Transverse colon (tissue), 4 donors: ENCODE measurements at regions not wholly inside any gene's neighbourhood (a gene's known extent, or its start where the extent isn't known, plus 50 kb on each side); places are given as distances from the start of the nearest gene placed in this dataset.

Experiments used
- DNase-seq: peaks from one replicate; pipeline ENCODE4 v3.0.0-alpha.2; 2019
- H3K27ac ChIP-seq, 4 donors: fragments of 200-600 bp; sonication (generic); 2 replicates each; pipeline ENCODE4 v1.5.1; 2016 to 2018; ENCODE audit warnings: inconsistent platforms in 4 of 4
- H3K27me3 ChIP-seq: fragments of 200-600 bp; sonication (generic); 2 replicates; pipeline ENCODE4 v1.5.1; 2017; ENCODE audit warnings: inconsistent platforms
- H3K36me3 ChIP-seq, 4 donors: fragments of 200-600 bp; sonication (generic); 2 replicates each; pipeline ENCODE4 v1.5.1; 2017 to 2019; ENCODE audit warnings: inconsistent platforms in 4 of 4
- H3K4me1 ChIP-seq, 4 donors: fragments of 200-600 bp; sonication (generic); 2 replicates each; pipeline ENCODE4 v1.5.1; 2017 to 2020; ENCODE audit warnings: inconsistent platforms in 4 of 4
- H3K4me3 ChIP-seq, 4 donors: fragments of 200-600 bp; sonication (generic); 1 replicate in 1 of 4; 2 replicates in 3 of 4; pipeline versions ENCODE4 v1.5.1 to v1.6.1; 2017 to 2019; ENCODE audit warnings: inconsistent platforms in 4 of 4
- H3K9me3 ChIP-seq, 2 donors: fragments of 200-600 bp; sonication (generic); 2 replicates each; pipeline ENCODE4 v1.5.1; 2017 to 2019; ENCODE audit warnings: inconsistent platforms in 2 of 2
- CTCF ChIP-seq, 5 experiments: fragments of 200-600 bp in 3 of 5; fragments of 450-650 bp in 2 of 5; sonication (generic) in 3 of 5; IDR thresholded peaks; 1 replicate in 2 of 5; 2 replicates in 3 of 5; pipeline ENCODE4 v1.5.1; 2016 to 2017; ENCODE audit warnings: antibody characterized with exemption in 5 of 5, inconsistent platforms in 3 of 5, mild to moderate bottlenecking in 2 of 5, moderate library complexity in 1 of 5
- EP300 ChIP-seq: sonication (generic); formaldehyde crosslinking; IDR thresholded peaks from one replicate; pipeline ENCODE4 v1.6.1; 2017; ENCODE audit warnings: antibody characterized with exemption, low read depth
- POLR2A ChIP-seq: fragments of 450-650 bp; IDR thresholded peaks from one replicate; pipeline ENCODE4 v1.6.1; 2016; ENCODE audit warnings: antibody characterized with exemption, mild to moderate bottlenecking, moderate library complexity
- POLR2AphosphoS5 ChIP-seq, 3 donors: sonication (generic); formaldehyde crosslinking; IDR thresholded peaks; one replicate each; pipeline ENCODE4 v1.6.1; 2016; ENCODE audit warnings: antibody characterized with exemption in 3 of 3
- WGBS, 2 donors: methylation state at CpG; one replicate each; pipeline ENCODE4 v1.1.5; 2018; ENCODE audit warnings: low coverage in 1 of 2; 5-methylcytosine and 5-hydroxymethylcytosine counted together
- in situ Hi-C, 4 donors: fragments of 200-750 bp; cut with MboI; loops; one replicate each; pipeline versions ENCODE4 v1.15.0 to v1.15.1; 2017; ENCODE audit warnings: low sequenced_read_pairs in 3 of 4, low pct_ligation_motif_present in 1 of 4, low pct_unique_long_range_greater_than_20kb in 1 of 4
- intact Hi-C: fragments of 100-400 bp; cut with DNase I; formaldehyde crosslinking; loops from one replicate; pipeline ENCODE4 v1.15.1; 2023; ENCODE audit warnings: low total_unique reads

DNA sequence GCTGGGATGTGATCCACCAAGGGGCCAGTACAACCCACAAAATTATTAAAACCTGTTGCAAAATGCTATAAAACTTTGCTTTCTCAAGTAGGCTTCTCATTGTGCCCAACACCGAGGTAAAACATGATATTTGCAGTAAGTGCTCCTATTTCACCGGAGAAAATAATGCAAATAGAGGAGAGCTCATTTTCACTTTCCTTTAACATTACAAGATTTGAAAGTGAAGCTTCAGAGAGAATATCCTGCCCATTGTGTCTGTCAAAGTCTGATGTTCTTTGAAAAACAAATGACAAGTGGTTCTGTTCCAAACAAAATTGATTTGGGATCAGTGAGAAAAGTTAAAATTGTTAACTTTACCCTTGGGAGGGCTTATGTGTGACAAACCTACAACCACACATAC, 287.1 kb downstream of the KCNN2 start:
- Histone ChIP-seq H3K4me3 (no peak overlapping the region), H3K36me3 (no peaks in the 10 kb centered on the region), H3K4me1 (no peaks in the 10 kb centered on the region), H3K27me3 (no peaks in the 10 kb centered on the region), H3K9me3 (no peaks in the 10 kb centered on the region), H3K27ac (no peak overlapping the region)
- in situ Hi-C loops: no loop called here
- intact Hi-C loops: no loop called here
- WGBS, 2 donors: 79 to 83% methylated on average over 2 of the region's 2 CpGs
- DNase-seq: no peak
- no peak for TF ChIP-seq CTCF (IDR thresholded peaks at IDR 0.05)
- no peak for TF ChIP-seq POLR2A
- no peak for TF ChIP-seq POLR2AphosphoS5 (IDR thresholded peaks at IDR 0.05)
- no peak for TF ChIP-seq EP300

- intact Hi-C loops: no loop called here
- in situ Hi-C loops: no loop called here
- no peak for TF ChIP-seq POLR2A
- TF ChIP-seq EP300: no peak
- TF ChIP-seq POLR2AphosphoS5 (IDR thresholded peaks at IDR 0.05): no peak
- TF ChIP-seq CTCF (IDR thresholded peaks at IDR 0.05): no peak
These were observed 282.7 kb downstream of the KCNN2 start for GRCh38 chr5:114644576-114644975.

GRCh38 chr5:114636271-114636670, 274.4 kb downstream of the KCNN2 start:
- in situ Hi-C loops: no loop called here
- Histone ChIP-seq H3K27me3 (no peaks in the 10 kb centered on the region), H3K4me3 (no peak overlapping the region), H3K4me1 (no peaks in the 10 kb centered on the region), H3K36me3 (no peaks in the 10 kb centered on the region), H3K27ac (no peak overlapping the region), H3K9me3 (peaks cover 0 to 5% of the 10 kb centered on the region in 2 donors)
- TF ChIP-seq POLR2A: no peak
- no peak for DNase-seq
- intact Hi-C loops: no loop called here
- 51 to 57% methylated on average over 3 of the region's 3 CpGs for WGBS, 2 donors

More at GRCh38 chr5:114644576-114644975, 282.7 kb downstream of the KCNN2 start:
- Histone ChIP-seq H3K4me1 (no peaks in the 10 kb centered on the region), H3K27ac (no peak overlapping the region), H3K36me3 (no peaks in the 10 kb centered on the region), H3K27me3 (no peaks in the 10 kb centered on the region), H3K9me3 (peaks cover 0 to 5% of the 10 kb centered on the region in 2 donors), H3K4me3 (no peak overlapping the region)
- no peak for DNase-seq

DNA sequence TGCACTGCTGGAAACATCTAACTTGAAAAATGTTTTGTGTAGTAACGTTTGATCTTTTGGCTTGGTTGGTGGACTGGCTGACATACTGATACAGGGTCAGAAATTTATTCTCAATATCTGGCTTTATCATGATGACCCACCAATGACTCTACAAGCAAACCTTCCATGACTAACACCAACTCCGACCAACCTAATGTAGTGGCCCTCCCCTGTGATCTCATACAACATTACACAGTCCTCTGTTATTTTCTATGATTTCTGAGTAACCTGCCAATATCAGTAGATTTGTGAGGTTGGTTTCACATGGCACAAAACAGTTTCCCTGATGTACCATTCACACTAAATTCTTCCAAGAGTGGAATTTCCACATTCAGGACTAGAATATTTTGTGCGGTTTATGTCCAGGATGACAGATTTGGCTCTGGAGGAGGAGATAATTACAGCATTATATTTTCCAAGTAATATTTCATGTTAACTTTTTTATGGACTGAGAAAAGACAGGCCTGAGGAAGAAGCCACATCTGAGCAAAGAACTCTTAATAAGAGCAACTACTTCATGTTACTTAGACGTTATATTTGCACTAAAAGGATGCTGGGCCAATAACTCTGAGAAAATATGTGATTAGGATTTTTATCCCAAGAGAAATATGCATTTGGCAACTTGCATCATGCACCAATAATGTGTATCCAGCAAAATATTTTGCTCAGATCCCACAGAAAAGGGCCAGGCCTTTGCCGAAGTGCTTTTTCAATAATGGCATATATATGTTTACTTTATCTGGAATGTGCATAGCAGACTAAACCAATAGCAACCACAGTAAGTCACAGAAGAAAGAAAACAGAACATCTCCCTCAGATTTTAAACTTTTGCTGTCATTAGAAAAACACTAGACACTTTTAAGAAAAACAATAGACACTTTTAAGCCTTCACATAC, 273.4 kb downstream of the KCNN2 start:
- no peak overlapping the region for H3K27ac ChIP-seq
- no peaks in the 10 kb centered on the region for H3K36me3 ChIP-seq
- DNase-seq: no peak
- 49 to 58% methylated on average over 5 of the region's 5 CpGs for WGBS, 2 donors
- no peak for TF ChIP-seq CTCF (IDR thresholded peaks at IDR 0.05)
- intact Hi-C loops: no loop called here
- H3K4me3 ChIP-seq: no peak overlapping the region
- in situ Hi-C loops: no loop called here
- H3K9me3 ChIP-seq: peaks cover 0 to 5% of the 10 kb centered on the region in 2 donors
- H3K27me3 ChIP-seq: no peaks in the 10 kb centered on the region
- H3K4me1 ChIP-seq: no peaks in the 10 kb centered on the region

DNA sequence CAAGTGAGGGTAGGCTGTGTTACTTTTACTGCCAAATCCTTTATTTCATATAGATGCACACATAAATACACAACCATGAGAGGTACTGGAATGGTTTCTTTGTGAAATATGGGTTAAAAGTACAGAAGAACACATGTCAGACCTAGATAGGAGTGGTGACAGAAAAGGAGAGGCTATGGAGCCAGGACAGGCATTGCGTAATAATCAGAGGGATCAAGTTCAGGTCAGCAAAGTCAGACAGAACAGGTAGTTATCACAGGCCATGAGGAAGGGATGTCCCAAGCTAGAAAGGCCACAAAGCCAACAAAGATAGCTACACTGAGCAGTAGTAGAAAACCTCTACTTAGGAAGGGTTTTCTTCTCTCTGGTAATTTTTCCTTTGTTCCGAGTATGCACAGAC, 272.6 kb downstream of the KCNN2 start:
- Histone ChIP-seq H3K27me3 (no peaks in the 10 kb centered on the region), H3K27ac (no peak overlapping the region), H3K9me3 (no peaks in the 10 kb centered on the region), H3K36me3 (no peaks in the 10 kb centered on the region), H3K4me1 (no peaks in the 10 kb centered on the region), H3K4me3 (no peak overlapping the region)
- WGBS, 2 donors: 78 to 79% methylated on average over 2 of the region's 2 CpGs
- intact Hi-C loops (no loop called here), in situ Hi-C loops (no loop called here)
- TF ChIP-seq POLR2AphosphoS5 (IDR thresholded peaks at IDR 0.05) (no peak), POLR2A (no peak), EP300 (no peak), CTCF (IDR thresholded peaks at IDR 0.05) (no peak)
- no peak for DNase-seq
